Gastroesophageal sphincter (tissue), 4 donors: ENCODE measurements at regions not wholly inside any gene's neighbourhood (a gene's known extent, or its start where the extent isn't known, plus 50 kb on each side); places are given as distances from the start of the nearest gene placed in this dataset.

ENCODE experiments used
- ATAC-seq: fragments of 150-250 bp; one replicate; pipeline ENCODE4 v1.9.1; 2016; ENCODE audit warnings: mild to moderate bottlenecking, moderate library complexity
- H3K27ac ChIP-seq, 4 donors: fragments of 200-600 bp; sonication (generic) in 3 of 4; 1 replicate in 3 of 4; 2 replicates in 1 of 4; pipeline ENCODE4 v1.5.1; 2016 to 2019
- H3K27me3 ChIP-seq: fragments of 200-600 bp; sonication (generic); one replicate; pipeline ENCODE4 v1.5.1; 2019
- H3K36me3 ChIP-seq, 2 donors: fragments of 200-600 bp; sonication (generic); one replicate each; pipeline ENCODE4 v1.5.1; 2019; ENCODE audit warnings: control low read depth in 1 of 2
- H3K4me1 ChIP-seq, 3 donors: fragments of 200-600 bp; sonication (generic); 1 replicate in 2 of 3; 2 replicates in 1 of 3; pipeline ENCODE4 v1.5.1; 2016 to 2019; ENCODE audit warnings: control low read depth in 2 of 3
- H3K4me3 ChIP-seq, 2 donors: fragments of 200-600 bp; sonication (generic); one replicate each; pipeline ENCODE4 v1.5.1; 2019; ENCODE audit warnings: mild to moderate bottlenecking in 1 of 2, moderate library complexity in 1 of 2
- H3K9me3 ChIP-seq, 3 donors: fragments of 200-600 bp; sonication (generic); one replicate each; pipeline ENCODE4 v1.5.1; 2017 to 2019; ENCODE audit warnings: control low read depth in 2 of 3
- CTCF ChIP-seq, 4 experiments: fragments of 200-600 bp in 2 of 4; fragments of 450-650 bp in 2 of 4; sonication (generic) in 1 of 4; IDR thresholded peaks; one replicate each; pipeline ENCODE4 v1.5.1; 2017 to 2019; ENCODE audit warnings: antibody characterized with exemption in 4 of 4, mild to moderate bottlenecking in 2 of 4, moderate library complexity in 2 of 4
- EP300 ChIP-seq: sonication (generic); formaldehyde crosslinking; IDR thresholded peaks from one replicate; pipeline ENCODE4 v1.6.1; 2017; ENCODE audit warnings: antibody characterized with exemption, mild to moderate bottlenecking
- POLR2A ChIP-seq, 2 donors: fragments of 450-650 bp; IDR thresholded peaks; one replicate each; pipeline ENCODE4 v1.6.1; 2017; ENCODE audit warnings: antibody characterized with exemption in 2 of 2, mild to moderate bottlenecking in 2 of 2, moderate library complexity in 1 of 2
- POLR2AphosphoS5 ChIP-seq: sonication (generic); formaldehyde crosslinking; IDR thresholded peaks from one replicate; pipeline ENCODE4 v1.6.1; 2017; ENCODE audit warnings: antibody characterized with exemption
- WGBS, 2 donors: methylation state at CpG; one replicate each; pipeline ENCODE4 v1.1.5; 2018; ENCODE audit warnings: low coverage in 1 of 2; 5-methylcytosine and 5-hydroxymethylcytosine counted together

- H3K36me3 ChIP-seq = no peaks in the 10 kb centered on the region
- TF ChIP-seq POLR2AphosphoS5 (no peak), EP300 (no peak), POLR2A (IDR thresholded peaks at IDR 0.05) (no peak), CTCF (IDR thresholded peaks at IDR 0.05) (no peak)
- H3K4me3 ChIP-seq = no peak overlapping the region
- no peaks in the 10 kb centered on the region for H3K27me3 ChIP-seq
- no peaks in the 10 kb centered on the region for H3K9me3 ChIP-seq
- no peak for ATAC-seq
- 78 to 92% methylated on average over 1 of the region's 1 CpG for WGBS, 2 donors
- H3K27ac ChIP-seq = no peak overlapping the region
- H3K4me1 ChIP-seq = no peaks in the 10 kb centered on the region
Measured at GRCh38 chr12:76156314-76156713, 71.8 kb upstream of the NAP1L1 start.

- H3K4me1 ChIP-seq = no peaks in the 10 kb centered on the region
- no peak overlapping the region for H3K27ac ChIP-seq
- WGBS, 2 donors = 80 to 88% methylated on average over 2 of the region's 2 CpGs
- no peak overlapping the region for H3K4me3 ChIP-seq
- ATAC-seq = no peak
- no peaks in the 10 kb centered on the region for H3K9me3 ChIP-seq
- no peaks in the 10 kb centered on the region for H3K36me3 ChIP-seq
- TF ChIP-seq POLR2A (IDR thresholded peaks at IDR 0.05) (no peak), CTCF (IDR thresholded peaks at IDR 0.05) (no peak), EP300 (no peak), POLR2AphosphoS5 (no peak)
- H3K27me3 ChIP-seq = no peaks in the 10 kb centered on the region
Measured at GRCh38 chr12:76155157-76155670, 70.7 kb upstream of the NAP1L1 start.

GRCh38 chr12:76153616-76154015, 69.1 kb upstream of the NAP1L1 start:
- no peak for TF ChIP-seq POLR2AphosphoS5
- no peak for TF ChIP-seq EP300
- no peak for TF ChIP-seq CTCF (IDR thresholded peaks at IDR 0.05)
- H3K4me1 ChIP-seq = no peaks in the 10 kb centered on the region
- H3K36me3 ChIP-seq = no peaks in the 10 kb centered on the region
- no peak overlapping the region for H3K4me3 ChIP-seq
- no peak for ATAC-seq
- H3K9me3 ChIP-seq = no peaks in the 10 kb centered on the region
- no peaks in the 10 kb centered on the region for H3K27me3 ChIP-seq
- no peak overlapping the region for H3K27ac ChIP-seq
- WGBS, 2 donors = 80 to 100% methylated on average over 2 to 3 of the region's 3 CpGs

- Histone ChIP-seq H3K36me3 (no peaks in the 10 kb centered on the region), H3K4me3 (no peak overlapping the region), H3K27ac (no peak overlapping the region), H3K9me3 (no peaks in the 10 kb centered on the region), H3K4me1 (no peaks in the 10 kb centered on the region), H3K27me3 (no peaks in the 10 kb centered on the region)
- 38 to 58% methylated on average over 4 of the region's 4 CpGs for WGBS, 2 donors
- no peak for ATAC-seq
- TF ChIP-seq POLR2A (IDR thresholded peaks at IDR 0.05) = no peak
- TF ChIP-seq EP300 = no peak
- no peak for TF ChIP-seq POLR2AphosphoS5
- no peak for TF ChIP-seq CTCF (IDR thresholded peaks at IDR 0.05)
Measured at GRCh38 chr12:76152181-76152807, 67.8 kb upstream of the NAP1L1 start.

GRCh38 chr12:76144245-76144549, 59.7 kb upstream of the NAP1L1 start:
- Histone ChIP-seq H3K27ac (no peak overlapping the region), H3K27me3 (no peaks in the 10 kb centered on the region), H3K36me3 (no peaks in the 10 kb centered on the region), H3K4me1 (no peaks in the 10 kb centered on the region), H3K9me3 (peaks cover 0 to under 1% (median 0%) of the 10 kb centered on the region in 3 donors), H3K4me3 (no peak overlapping the region)
- TF ChIP-seq POLR2AphosphoS5 = no peak
- TF ChIP-seq POLR2A (IDR thresholded peaks at IDR 0.05) = no peak
- no peak for TF ChIP-seq EP300
- TF ChIP-seq CTCF (IDR thresholded peaks at IDR 0.05) = no peak
- ATAC-seq = no peak
- 9 to 38% methylated on average over 1 of the region's 1 CpG for WGBS, 2 donors
